GM23338 (cell line): ENCODE measurements at regions not wholly inside any gene's neighbourhood (a gene's known extent, or its start where the extent isn't known, plus 50 kb on each side); places are given as distances from the start of the nearest gene placed in this dataset.

Experiments
- ATAC-seq: fragments of 200-7000 bp; cut with Tn5 transposase; 3 replicates; pipeline ENCODE4 v1.9.1; 2020
- DNase-seq: peaks from one replicate; pipeline ENCODE4 v3.0.0-alpha.2; 2015; ENCODE audit warnings: low spot score
- H2AFZ ChIP-seq: fragments of 200-600 bp; sonication (generic); 2 replicates; pipeline ENCODE4 v1.8.0; 2016; ENCODE audit warnings: antibody characterized with exemption, mild to moderate bottlenecking, moderate library complexity
- H3F3A ChIP-seq: fragments of 200-600 bp; sonication (generic); replicated peaks from 2 replicates; pipeline ENCODE4 v1.8.0; 2017; ENCODE audit warnings: antibody characterized with exemption, mixed run types, low read depth
- H3K27ac ChIP-seq: fragments of 200-600 bp; sonication (generic); 2 replicates; pipeline ENCODE4 v1.6.1; 2016; ENCODE audit warnings: low read depth
- H3K27me3 ChIP-seq: fragments of 200-600 bp; sonication (generic); 2 replicates; pipeline ENCODE4 v1.8.0; 2016; ENCODE audit warnings: mild to moderate bottlenecking, mixed run types, moderate library complexity; ENCODE audit not compliant: insufficient read depth
- H3K36me3 ChIP-seq: fragments of 200-600 bp; sonication (generic); 2 replicates; pipeline ENCODE4 v1.8.0; 2016; ENCODE audit warnings: mild to moderate bottlenecking; ENCODE audit not compliant: insufficient read depth
- H3K4me1 ChIP-seq: fragments of 200-600 bp; sonication (generic); 2 replicates; pipeline ENCODE4 v1.8.0; 2016; ENCODE audit warnings: mild to moderate bottlenecking, moderate library complexity; ENCODE audit not compliant: insufficient read depth
- H3K4me2 ChIP-seq: fragments of 200-600 bp; sonication (generic); 2 replicates; pipeline ENCODE4 v1.7.1; 2017; ENCODE audit warnings: mixed run types
- H3K4me3 ChIP-seq: fragments of 200-600 bp; sonication (generic); 2 replicates; pipeline ENCODE4 v1.6.1; 2016; ENCODE audit warnings: mixed run types
- H3K79me2 ChIP-seq: fragments of 200-600 bp; sonication (generic); replicated peaks from 2 replicates; pipeline ENCODE4 v1.8.0; 2017; ENCODE audit warnings: mild to moderate bottlenecking; ENCODE audit not compliant: insufficient read depth
- H3K9me2 ChIP-seq: fragments of 200-600 bp; sonication (generic); 2 replicates; pipeline ENCODE4 v1.8.0; 2017; ENCODE audit not compliant: insufficient read depth
- H4K20me1 ChIP-seq: fragments of 200-600 bp; sonication (generic); replicated peaks from 2 replicates; pipeline ENCODE4 v1.8.0; 2017; ENCODE audit warnings: mild to moderate bottlenecking; ENCODE audit not compliant: insufficient read depth
- H3K27ac Mint-ChIP-seq: 2 replicates; pipeline ENCODE4 v1.8.0; 2020; ENCODE audit warnings: inconsistent platforms, mild to moderate bottlenecking, moderate library complexity, mixed read lengths
- H3K27me3 Mint-ChIP-seq: 3 replicates; pipeline ENCODE4 v1.8.0; 2022; ENCODE audit warnings: low read depth, mild to moderate bottlenecking, moderate library complexity, mixed read lengths, inconsistent platforms; ENCODE audit not compliant: insufficient read depth, poor library complexity
- H3K36me3 Mint-ChIP-seq: 3 replicates; pipeline ENCODE4 v1.8.0; 2021; ENCODE audit warnings: low read depth, mild to moderate bottlenecking, inconsistent platforms, moderate library complexity, mixed read lengths
- H3K4me1 Mint-ChIP-seq: 3 replicates; pipeline ENCODE4 v1.8.0; 2020; ENCODE audit warnings: mild to moderate bottlenecking, inconsistent platforms, mixed read lengths
- H3K4me3 Mint-ChIP-seq: 3 replicates; pipeline ENCODE4 v1.8.0; 2021; ENCODE audit warnings: moderate library complexity, mild to moderate bottlenecking, inconsistent platforms, mixed read lengths
- H3K9me3 Mint-ChIP-seq: 3 replicates; pipeline ENCODE4 v1.8.0; 2020; ENCODE audit warnings: moderate library complexity, mild to moderate bottlenecking, inconsistent platforms, mixed read lengths
- EZH2phosphoT487 ChIP-seq: fragments of 200-600 bp; sonication (generic); IDR thresholded peaks from one replicate; pipeline ENCODE4 v1.8.1; 2018; ENCODE audit warnings: antibody characterized with exemption; ENCODE audit not compliant: unreplicated experiment
- NANOG ChIP-seq: IDR thresholded peaks from 2 replicates; pipeline ENCODE4 v1.6.1; 2016; ENCODE audit warnings: antibody characterized with exemption, borderline replicate concordance
- ZNF331 ChIP-seq: fragments of 250-450 bp; sonication (Bioruptor Pico); IDR thresholded peaks from 2 replicates; pipeline ENCODE4 v1.5.0; 2020; ENCODE audit warnings: low read depth, mild to moderate bottlenecking, moderate library complexity
- TF ChIP-seq, protein P1 (sequence below): fragments of 250-450 bp; sonication (Bioruptor Pico); IDR thresholded peaks from 2 replicates; pipeline ENCODE4 v1.5.0; 2020; ENCODE audit warnings: mild to moderate bottlenecking, moderate library complexity
- TF ChIP-seq, protein P2 (sequence below): IDR thresholded peaks from 2 replicates; pipeline ENCODE4 v1.6.1; 2016; ENCODE audit warnings: antibody characterized with exemption

DNA sequence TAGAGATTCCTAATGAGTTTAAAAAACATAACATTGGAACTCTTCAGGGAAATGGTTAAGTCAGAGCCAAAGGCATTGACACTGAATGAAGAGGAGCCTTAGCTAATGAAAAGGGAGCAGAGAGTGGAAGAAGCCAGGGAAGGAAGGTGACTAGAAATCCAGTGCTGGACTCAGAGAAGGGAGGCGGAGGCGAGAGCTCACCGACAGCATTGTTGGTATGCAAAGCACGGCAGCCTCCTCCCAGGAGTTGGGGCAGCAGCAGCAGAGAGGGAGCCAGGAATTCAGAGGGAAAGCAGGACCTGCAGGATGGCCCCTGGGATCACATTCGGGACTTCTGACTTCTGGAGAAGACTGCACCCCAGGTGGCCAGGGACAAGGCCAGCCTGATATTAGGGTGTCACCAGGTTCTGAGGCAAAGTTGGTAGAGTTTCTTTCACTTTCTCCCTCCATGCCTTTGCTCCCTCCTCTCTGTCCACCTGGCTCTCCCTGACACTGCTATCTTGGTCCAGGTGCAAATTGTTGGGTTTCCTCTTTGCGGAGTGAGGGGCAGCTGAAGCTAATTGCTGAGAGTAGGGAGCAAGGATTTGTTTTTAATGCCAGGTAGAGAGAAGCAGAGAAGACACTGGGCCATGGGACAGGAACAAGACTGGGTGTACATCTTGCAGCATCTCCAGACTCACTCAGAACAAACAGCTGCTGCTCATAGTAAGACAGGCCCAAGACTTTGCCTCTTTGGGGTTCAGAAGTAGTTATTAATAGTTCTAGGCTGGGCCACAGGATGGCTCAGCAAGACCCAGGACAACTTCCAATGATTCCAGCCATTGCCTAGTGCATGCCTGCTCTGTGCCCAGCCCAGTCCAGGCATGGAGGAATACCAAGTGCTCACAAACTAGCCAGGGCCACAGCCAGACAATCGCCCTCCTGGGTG lies 157.9 kb downstream of the TLE3 start:
- H3K27ac Mint-ChIP-seq: no peak overlapping the region
- H2AFZ ChIP-seq: peak overlapping the region; percentile 94
- peak overlapping the region; percentile 19; the same call in 1 of the 3 replicates for H3K4me3 Mint-ChIP-seq
- H3K27ac ChIP-seq: no peak overlapping the region
- no peaks in the 10 kb centered on the region for H3F3A ChIP-seq
- H3K9me3 Mint-ChIP-seq: peaks cover 3% of the 10 kb centered on the region; the same call in 2 of the 3 replicates
- H3K4me2 ChIP-seq: peak overlapping the region; percentile 60; the same call in 1 of the 2 replicates
- no peaks in the 10 kb centered on the region for H3K79me2 ChIP-seq
- H3K27me3 ChIP-seq: no peaks in the 10 kb centered on the region
- no peaks in the 10 kb centered on the region for H4K20me1 ChIP-seq
- peaks cover 4% of the 10 kb centered on the region for H3K27me3 Mint-ChIP-seq
- H3K4me1 Mint-ChIP-seq: peaks cover 18% of the 10 kb centered on the region
- H3K4me1 ChIP-seq: peaks cover 13% of the 10 kb centered on the region
- ATAC-seq (peak; percentile 98), DNase-seq (peak; percentile 80)
- H3K36me3 Mint-ChIP-seq: no peaks in the 10 kb centered on the region
- no peaks in the 10 kb centered on the region for H3K36me3 ChIP-seq
- TF ChIP-seq, protein P1, sequence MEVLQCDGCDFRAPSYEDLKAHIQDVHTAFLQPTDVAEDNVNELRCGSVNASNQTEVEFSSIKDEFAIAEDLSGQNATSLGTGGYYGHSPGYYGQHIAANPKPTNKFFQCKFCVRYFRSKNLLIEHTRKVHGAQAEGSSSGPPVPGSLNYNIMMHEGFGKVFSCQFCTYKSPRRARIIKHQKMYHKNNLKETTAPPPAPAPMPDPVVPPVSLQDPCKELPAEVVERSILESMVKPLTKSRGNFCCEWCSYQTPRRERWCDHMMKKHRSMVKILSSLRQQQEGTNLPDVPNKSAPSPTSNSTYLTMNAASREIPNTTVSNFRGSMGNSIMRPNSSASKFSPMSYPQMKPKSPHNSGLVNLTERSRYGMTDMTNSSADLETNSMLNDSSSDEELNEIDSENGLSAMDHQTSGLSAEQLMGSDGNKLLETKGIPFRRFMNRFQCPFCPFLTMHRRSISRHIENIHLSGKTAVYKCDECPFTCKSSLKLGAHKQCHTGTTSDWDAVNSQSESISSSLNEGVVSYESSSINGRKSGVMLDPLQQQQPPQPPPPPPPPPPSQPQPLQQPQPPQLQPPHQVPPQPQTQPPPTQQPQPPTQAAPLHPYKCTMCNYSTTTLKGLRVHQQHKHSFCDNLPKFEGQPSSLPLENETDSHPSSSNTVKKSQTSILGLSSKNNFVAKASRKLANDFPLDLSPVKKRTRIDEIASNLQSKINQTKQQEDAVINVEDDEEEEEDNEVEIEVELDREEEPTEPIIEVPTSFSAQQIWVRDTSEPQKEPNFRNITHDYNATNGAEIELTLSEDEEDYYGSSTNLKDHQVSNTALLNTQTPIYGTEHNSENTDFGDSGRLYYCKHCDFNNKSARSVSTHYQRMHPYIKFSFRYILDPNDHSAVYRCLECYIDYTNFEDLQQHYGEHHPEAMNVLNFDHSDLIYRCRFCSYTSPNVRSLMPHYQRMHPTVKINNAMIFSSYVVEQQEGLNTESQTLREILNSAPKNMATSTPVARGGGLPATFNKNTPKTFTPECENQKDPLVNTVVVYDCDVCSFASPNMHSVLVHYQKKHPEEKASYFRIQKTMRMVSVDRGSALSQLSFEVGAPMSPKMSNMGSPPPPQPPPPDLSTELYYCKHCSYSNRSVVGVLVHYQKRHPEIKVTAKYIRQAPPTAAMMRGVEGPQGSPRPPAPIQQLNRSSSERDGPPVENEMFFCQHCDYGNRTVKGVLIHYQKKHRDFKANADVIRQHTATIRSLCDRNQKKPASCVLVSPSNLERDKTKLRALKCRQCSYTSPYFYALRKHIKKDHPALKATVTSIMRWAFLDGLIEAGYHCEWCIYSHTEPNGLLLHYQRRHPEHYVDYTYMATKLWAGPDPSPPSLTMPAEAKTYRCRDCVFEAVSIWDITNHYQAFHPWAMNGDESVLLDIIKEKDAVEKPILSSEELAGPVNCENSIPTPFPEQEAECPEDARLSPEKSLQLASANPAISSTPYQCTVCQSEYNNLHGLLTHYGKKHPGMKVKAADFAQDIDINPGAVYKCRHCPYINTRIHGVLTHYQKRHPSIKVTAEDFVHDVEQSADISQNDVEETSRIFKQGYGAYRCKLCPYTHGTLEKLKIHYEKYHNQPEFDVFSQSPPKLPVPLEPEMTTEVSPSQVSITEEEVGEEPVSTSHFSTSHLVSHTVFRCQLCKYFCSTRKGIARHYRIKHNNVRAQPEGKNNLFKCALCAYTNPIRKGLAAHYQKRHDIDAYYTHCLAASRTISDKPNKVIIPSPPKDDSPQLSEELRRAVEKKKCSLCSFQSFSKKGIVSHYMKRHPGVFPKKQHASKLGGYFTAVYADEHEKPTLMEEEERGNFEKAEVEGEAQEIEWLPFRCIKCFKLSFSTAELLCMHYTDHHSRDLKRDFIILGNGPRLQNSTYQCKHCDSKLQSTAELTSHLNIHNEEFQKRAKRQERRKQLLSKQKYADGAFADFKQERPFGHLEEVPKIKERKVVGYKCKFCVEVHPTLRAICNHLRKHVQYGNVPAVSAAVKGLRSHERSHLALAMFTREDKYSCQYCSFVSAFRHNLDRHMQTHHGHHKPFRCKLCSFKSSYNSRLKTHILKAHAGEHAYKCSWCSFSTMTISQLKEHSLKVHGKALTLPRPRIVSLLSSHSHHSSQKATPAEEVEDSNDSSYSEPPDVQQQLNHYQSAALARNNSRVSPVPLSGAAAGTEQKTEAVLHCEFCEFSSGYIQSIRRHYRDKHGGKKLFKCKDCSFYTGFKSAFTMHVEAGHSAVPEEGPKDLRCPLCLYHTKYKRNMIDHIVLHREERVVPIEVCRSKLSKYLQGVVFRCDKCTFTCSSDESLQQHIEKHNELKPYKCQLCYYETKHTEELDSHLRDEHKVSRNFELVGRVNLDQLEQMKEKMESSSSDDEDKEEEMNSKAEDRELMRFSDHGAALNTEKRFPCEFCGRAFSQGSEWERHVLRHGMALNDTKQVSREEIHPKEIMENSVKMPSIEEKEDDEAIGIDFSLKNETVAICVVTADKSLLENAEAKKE (CRISPR knock-in tag): peak; percentile 22; the same call in 1 of the 2 replicates
- TF ChIP-seq NANOG (no peak), EZH2phosphoT487 (no peak), ZNF331 (CRISPR knock-in tag) (no peak)
- TF ChIP-seq, protein P2, sequence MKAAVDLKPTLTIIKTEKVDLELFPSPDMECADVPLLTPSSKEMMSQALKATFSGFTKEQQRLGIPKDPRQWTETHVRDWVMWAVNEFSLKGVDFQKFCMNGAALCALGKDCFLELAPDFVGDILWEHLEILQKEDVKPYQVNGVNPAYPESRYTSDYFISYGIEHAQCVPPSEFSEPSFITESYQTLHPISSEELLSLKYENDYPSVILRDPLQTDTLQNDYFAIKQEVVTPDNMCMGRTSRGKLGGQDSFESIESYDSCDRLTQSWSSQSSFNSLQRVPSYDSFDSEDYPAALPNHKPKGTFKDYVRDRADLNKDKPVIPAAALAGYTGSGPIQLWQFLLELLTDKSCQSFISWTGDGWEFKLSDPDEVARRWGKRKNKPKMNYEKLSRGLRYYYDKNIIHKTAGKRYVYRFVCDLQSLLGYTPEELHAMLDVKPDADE: no peak
- H3K9me2 ChIP-seq: 0 out of 2 replicates have a peak, but pooled peaks cover 3% of the 10 kb centered on the region
- no peak overlapping the region for H3K4me3 ChIP-seq
